HG03175 (cell line): ENCODE measurements at regions not wholly inside any gene's neighbourhood (a gene's known extent, or its start where the extent isn't known, plus 50 kb on each side); places are given as distances from the start of the nearest gene placed in this dataset.

ENCODE experiments used
- ATAC-seq: cut with Tn5 transposase; IDR thresholded peaks from one replicate; pipeline ENCODE4 v1.9.1; 2021; ENCODE audit warnings: mild to moderate bottlenecking, moderate library complexity; ENCODE audit not compliant: unreplicated experiment

- ATAC-seq: no peak
Observed at GRCh38 chr1:88250915-88251314, 433.2 kb upstream of the PKN2 start.

GRCh38 chr1:88252745-88253144 is 431.3 kb upstream of the PKN2 start:
- ATAC-seq: no peak

- no peak for ATAC-seq
Observed at GRCh38 chr1:88265606-88266005, 418.5 kb upstream of the PKN2 start.

GRCh38 chr1:88266051-88266450 is 418.0 kb upstream of the PKN2 start:
- no peak for ATAC-seq

- no peak for ATAC-seq
Observed at GRCh38 chr1:88272216-88272615, 411.9 kb upstream of the PKN2 start.

GRCh38 chr1:88274431-88274830 is 409.6 kb upstream of the PKN2 start:
- ATAC-seq: no peak

GRCh38 chr1:88275259-88275862 is 408.7 kb upstream of the PKN2 start:
- no peak for ATAC-seq

- no peak for ATAC-seq
Observed at GRCh38 chr1:88276163-88276562, 407.9 kb upstream of the PKN2 start.

- ATAC-seq: no peak
Observed at GRCh38 chr1:88284066-88284465, 400.0 kb upstream of the PKN2 start.

GRCh38 chr1:88284666-88285366 is 399.3 kb upstream of the PKN2 start:
- ATAC-seq: no peak

GRCh38 chr1:88286716-88287115 is 397.4 kb upstream of the PKN2 start:
- no peak for ATAC-seq

GRCh38 chr1:88288571-88288970 is 395.5 kb upstream of the PKN2 start:
- ATAC-seq: no peak

- no peak for ATAC-seq
Observed at GRCh38 chr1:88289401-88290102, 394.5 kb upstream of the PKN2 start.

- no peak for ATAC-seq
Observed at GRCh38 chr1:88291611-88292354, 392.3 kb upstream of the PKN2 start.

GRCh38 chr1:88293691-88294190 is 390.3 kb upstream of the PKN2 start:
- no peak for ATAC-seq

GRCh38 chr1:88296227-88296626 is 387.8 kb upstream of the PKN2 start:
- no peak for ATAC-seq

- no peak for ATAC-seq
Observed at GRCh38 chr1:88296642-88297041, 387.4 kb upstream of the PKN2 start.

GRCh38 chr1:88298506-88298905 is 385.6 kb upstream of the PKN2 start:
- no peak for ATAC-seq

GRCh38 chr1:88300752-88301263 is 383.3 kb upstream of the PKN2 start:
- no peak for ATAC-seq

- ATAC-seq: no peak
Observed at GRCh38 chr1:88302843-88303486, 381.1 kb upstream of the PKN2 start.

GRCh38 chr1:88311265-88311664 is 372.8 kb upstream of the PKN2 start:
- ATAC-seq: no peak
